ENCODE measurements at regions not wholly inside any gene's neighbourhood (a gene's known extent, or its start where the extent isn't known, plus 50 kb on each side); places are given as distances from the start of the nearest gene placed in this dataset.

- TF ChIP-seq CHD7 (IDR thresholded peaks at IDR 0.05; ENCODE audit: insufficient replicate concordance, low read length) (no peak), POLR2A (IDR thresholded peaks at IDR 0.05; ENCODE audit: control extremely low read depth in 1 of 2, low read depth in 2 of 2, low read length in 2 of 2) (no peak), BACH1 (IDR thresholded peaks at IDR 0.05; ENCODE audit: low read length) (no peak), EP300 (IDR thresholded peaks at IDR 0.05; ENCODE audit: borderline replicate concordance in 1 of 2, low read depth in 2 of 2, low read length in 2 of 2) (no peak), TEAD4 (IDR thresholded peaks at IDR 0.05; ENCODE audit: low read depth, low read length) (no peak), EZH2 (IDR thresholded peaks at IDR 0.05; ENCODE audit: low read depth, low read length, severe bottlenecking) (no peak), TBP (IDR thresholded peaks at IDR 0.05; ENCODE audit: low read depth, low read length) (no peak), SP4 (IDR thresholded peaks at IDR 0.05; ENCODE audit: low read length) (no peak), KDM5A (IDR thresholded peaks at IDR 0.05; ENCODE audit: low read length) (no peak), CBX5 (IDR thresholded peaks at IDR 0.05; ENCODE audit: low read depth, low read length) (no peak), RNF2 (IDR thresholded peaks at IDR 0.05; ENCODE audit: borderline replicate concordance, low read depth, low read length, missing control alignments, poor library complexity, severe bottlenecking) (no peak), TCF12 (IDR thresholded peaks at IDR 0.05; ENCODE audit: low read depth, low read length) (no peak)
Observed at GRCh38 chr6:69580706-69581105, 216.1 kb downstream of the LMBRD1 start (continued).
